NCI-H2171 treated with DMSO at 0.1 percent for 48 hours (cell line): ENCODE measurements at regions not wholly inside any gene's neighbourhood (a gene's known extent, or its start where the extent isn't known, plus 50 kb on each side); places are given as distances from the start of the nearest gene placed in this dataset.

ENCODE experiments used
- DNase-seq: peaks from one replicate; lab custom pipeline; 2025; lab: John Stamatoyannopoulos, UW

DNA sequence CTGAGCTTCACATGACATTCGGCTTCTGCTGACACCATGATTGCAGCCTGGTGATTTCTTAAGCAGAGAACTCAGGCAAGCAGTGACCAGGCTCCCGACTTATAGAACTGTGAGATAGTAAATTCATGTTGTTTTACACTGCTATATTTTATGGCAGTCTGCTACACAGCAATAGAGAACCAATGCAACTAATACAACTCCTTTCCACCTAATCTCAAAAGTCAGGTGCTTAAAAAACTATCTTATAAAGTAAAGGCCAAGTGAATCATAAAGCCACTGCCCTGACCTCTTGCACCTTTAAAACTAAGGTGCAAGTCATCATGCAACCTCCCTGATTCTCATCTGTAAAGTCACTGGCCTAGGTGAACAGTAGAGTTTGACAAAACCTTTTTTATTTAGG, 95.3 kb upstream of the GLS start:
- DNase-seq, result no peak

DNA sequence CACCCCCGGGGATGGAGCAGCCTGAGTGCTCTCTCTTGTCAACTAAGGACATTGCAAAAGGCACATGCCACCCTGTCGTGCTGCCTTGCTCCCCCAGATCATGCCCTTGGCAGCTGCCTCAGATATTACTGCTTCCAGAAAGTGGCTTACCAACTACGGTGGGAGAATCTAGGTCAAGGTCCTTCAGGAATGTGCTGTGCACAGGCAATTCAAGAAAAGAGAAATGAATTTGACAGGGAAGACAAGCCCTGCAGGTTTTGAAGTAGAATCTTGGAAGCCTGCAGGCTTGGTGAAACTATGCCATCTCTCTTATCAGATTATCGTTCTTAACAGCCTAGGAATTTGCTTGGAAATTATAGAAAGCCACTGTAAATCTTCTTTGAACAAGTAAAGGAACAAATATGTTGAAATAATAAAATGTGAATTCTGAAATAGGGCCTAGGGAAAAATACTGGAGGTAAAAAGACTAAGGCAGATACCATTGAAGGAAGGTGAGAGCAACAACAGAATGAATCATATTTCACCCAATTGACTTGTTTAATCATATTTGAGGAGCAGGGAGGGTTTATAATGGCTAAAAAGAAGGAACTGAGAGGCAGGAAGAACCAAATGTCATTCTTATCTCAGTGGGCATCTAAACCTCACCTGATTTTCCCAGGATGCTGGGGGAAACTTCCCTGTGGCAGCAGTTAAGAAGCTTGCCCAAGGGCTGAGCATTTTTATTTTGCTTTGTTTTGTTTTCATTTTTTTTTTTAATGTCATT, 94.0 kb upstream of the GLS start:
- DNase-seq, result no peak

DNA sequence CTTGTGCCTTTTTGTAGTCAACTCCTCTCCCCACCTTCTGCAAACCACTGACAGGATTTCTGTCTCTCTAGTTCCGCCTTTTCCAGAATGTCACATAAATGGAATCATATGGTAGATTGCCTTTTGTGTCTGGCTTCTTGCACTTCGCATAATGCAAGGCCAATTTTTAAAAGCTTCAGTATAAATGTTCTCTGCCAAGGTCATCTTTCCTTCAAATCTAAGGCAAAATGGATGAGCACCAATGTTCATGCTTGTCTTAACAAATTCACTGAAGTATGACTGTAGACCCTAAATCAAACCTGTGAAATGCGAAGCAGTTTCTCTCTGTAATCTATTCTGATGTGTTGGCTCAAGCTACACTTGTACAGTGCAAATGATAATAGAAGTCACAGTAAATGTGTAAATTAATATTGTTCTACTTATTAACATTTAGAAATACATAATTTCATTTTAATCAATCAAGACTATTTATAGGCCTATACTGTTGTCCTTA, 92.8 kb upstream of the GLS start:
- DNase-seq, result no peak

DNA sequence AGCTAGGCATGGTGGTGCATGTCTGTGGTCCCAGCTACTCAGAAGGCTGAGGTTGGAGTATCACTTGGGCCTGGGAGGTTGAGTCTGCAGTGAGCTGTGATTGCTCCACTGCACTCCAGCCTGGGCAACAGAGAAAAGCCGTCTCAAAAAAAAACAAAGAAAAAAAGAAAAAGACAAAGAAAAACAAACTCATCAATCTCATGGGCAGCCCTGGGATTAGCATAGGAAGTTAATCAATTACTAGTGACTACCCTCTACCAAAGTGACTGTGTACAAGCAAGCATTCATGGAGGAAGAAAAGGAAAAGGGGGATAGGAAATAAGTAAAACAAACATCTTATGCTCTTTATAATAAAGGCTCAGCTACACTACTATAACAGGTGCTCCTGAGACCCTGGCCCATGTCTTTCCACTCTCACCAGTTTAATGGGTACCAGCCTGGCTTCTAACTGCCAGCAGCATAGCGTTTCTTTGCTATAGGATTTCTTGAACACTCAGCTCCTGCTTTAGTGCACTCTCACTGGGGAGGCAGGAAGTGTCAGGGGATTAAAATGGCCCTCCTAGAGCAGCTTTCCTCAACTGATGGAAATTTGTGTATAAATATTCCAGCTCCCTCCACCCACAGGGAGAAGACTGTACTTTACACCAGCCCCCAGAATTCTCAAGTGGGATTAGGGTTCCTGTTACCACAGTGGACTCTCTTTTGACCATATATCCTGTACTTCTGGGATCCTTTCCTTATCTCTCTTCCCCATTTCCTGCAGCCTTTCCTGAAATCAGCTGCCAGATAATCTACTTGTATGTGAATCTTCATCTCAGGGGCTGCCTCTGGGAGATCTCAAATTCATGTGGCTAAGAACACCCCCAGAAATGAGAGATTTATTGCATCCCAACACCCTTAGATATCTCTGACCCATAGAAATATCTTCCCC, 91.3 kb upstream of the GLS start:
- no peak for DNase-seq

DNA sequence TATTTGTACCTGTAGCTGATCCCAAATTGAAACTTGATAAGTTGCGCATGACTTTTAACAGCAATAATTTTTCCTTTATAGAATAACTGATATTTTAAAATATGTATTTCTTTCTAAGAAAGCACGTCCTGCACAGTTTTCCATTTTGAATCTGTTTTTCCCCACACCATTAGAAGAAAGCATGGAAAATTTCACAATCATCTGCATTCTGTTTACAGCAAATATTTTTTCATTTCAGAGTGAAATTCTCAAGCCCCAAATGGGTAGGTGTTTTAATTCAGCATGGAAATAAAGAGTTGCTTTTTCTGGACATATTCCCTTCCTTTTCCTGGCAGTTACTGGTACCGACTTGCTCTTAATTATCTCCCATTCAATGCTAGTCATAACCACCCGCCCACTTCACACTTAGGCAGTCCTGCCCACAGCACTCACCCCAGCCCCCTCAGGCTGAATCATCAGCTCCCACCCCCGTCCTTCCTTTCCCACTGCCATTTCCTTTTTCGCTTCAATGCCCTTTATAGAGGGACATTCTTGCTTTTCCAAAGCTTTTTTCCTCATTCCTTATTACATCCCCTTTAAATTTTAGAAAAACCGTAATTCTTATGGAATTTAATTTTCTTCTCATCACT, 89.2 kb upstream of the GLS start:
- DNase-seq, result no peak

DNA sequence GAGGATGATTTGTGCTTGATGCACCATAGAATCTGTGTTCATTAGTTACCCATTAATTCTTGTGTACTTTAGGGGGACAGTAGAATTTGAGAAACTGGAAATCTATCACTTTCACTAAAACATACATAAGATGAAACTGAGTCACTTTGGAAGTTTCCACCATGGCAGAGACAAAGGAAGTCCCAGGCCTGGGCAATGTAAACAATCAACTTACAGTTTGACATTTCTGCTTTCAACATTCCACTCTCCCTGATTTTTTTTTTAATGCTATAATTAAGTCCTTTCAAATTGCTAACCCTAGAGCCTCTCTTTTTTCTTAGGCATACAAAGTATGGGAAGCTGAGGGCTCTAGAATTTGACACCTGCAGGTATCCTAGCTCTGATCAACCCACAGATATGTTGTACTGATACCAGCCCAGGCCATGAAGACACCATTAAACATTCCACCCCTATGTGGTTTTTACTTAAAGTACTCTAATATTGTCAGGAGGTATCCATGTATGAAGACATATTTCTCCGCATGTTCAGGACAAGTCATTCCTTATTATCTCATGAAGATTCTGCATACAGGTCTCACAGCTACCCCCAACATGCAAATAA, 88.5 kb upstream of the GLS start:
- DNase-seq, result no peak

DNA sequence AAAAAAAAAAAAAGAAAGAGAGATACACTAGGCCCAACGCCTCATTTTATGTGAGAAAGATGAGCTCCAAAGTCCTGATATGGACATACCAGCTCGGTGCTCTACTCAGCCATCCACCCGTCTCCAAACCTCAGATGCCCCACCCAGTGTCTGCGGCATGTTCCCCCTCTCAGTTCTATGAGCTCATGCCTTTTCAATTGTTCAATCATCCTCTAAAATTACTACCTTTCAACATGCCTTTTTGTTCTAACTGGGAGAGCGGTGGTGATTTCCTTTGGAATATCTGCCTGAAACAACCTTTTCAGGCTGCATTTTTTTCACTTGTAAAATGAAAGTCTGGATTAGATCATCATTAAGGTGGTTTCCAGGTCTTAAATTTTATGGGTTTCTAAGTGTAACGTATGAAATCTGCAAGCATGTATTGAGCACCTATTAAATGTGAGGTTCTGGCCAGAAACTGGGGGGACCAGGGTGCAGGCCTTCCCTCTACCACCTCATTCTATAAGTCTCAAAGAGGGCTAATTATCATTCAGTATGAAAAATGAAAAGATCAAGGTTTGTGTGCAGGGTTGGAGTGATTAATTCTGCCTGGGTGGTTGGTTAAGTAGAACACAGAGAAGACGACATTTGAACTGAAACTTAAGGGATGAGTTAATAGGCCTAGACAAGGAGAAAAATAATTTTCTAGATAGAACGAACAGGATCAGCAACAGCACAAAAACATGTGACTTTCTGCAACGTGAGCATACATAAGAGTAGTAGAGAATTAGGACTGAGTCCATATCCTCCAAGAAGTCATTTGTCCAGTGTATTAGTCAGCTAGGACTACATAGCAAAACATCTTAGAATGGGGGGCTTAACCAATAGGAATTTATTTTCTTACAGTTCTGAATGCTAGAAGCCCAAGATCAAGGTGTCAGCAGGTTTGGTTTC, 87.4 kb upstream of the GLS start:
- no peak for DNase-seq

DNA sequence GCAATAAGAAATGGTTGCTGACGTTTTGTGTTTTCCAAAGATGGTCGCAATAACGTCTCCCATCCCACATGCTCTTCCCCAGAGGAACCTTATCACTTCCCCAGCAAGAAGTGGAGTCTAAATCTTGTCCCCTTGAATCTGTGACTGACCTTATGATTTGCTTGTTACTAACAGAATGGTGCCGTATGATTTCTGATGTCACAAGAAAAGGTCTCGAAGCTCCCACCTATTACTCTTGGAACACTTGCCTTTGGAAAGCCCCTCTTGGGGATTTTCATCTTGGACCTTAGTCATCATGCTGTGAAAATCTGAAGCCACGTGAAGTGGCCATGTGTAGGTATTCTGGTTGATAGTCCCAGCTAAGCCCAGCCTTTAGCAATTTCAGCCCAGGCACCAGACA, 86.2 kb upstream of the GLS start:
- DNase-seq, result no peak

DNA sequence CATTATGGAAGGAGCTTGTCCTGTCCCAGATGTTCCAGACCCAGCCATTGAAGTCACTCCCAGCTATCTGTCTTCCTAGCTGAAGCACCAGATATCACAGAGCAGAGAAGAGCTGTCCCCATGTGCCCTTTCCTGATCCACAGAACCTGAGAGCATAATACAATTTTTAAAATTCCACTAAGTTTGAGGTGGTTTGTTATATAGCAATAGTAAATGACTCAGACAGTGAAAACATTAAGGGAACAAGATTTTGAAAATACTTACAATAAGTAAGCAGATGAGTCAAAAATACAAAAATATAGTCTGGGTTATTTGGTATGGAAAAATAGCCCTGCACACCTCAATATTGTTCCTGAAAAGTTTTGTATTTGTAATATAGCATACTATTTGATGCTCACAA, 85.8 kb upstream of the GLS start:
- no peak for DNase-seq

DNA sequence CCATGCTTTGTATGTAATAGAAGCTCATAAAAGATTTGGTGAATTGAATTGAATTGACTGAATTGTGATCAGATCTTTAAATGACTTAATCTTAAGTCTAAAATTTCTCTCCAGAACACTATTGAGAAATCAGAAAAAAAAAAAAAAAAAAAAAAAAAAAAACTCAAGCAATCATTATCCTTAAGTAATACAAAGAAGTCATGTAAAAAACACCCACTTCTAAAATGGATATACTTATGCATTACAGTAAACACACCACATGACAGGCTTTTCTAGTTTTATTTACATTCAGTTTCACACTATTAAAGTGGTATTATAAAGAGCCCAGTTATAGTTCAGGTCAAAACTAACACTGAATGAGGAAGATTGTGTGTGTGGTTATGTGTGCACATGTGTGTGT, 84.9 kb upstream of the GLS start:
- DNase-seq, result no peak

DNA sequence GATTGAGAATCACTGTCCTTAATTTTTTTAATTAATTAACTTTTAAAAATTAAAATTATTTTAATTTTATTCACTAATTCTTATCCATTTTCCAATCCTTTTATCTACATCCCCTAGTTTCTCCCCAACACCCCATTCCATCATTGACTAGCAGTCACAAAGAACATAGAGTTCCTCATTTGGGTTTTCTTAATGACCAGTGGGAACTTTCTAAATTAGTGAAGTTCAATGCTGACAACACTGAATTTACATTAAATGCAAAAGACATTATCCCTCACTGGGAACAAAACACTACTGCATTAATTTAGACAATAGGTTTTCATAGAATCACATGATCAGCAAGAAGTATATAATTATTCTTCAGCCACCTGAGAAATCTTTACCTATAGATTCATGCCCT, 80.6 kb upstream of the GLS start:
- no peak for DNase-seq

DNA sequence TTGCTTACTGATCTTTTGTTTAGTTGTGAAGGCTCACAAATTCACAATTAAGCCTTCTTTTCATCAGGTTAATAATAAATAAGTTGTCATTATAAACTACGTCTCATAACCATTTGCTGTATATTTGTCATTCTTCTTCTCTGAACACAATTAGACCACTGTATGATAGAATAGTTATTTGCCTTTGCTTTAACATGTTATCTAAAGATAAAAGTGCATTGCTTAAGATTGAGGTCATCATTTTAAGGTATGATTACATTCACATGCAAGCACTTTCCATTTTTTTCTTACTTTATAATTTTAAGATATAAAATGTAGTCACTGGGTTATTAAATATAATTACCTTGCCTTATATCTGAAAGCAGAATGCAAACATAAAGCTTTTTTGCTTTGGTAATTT, 80.1 kb upstream of the GLS start:
- DNase-seq, result no peak

DNA sequence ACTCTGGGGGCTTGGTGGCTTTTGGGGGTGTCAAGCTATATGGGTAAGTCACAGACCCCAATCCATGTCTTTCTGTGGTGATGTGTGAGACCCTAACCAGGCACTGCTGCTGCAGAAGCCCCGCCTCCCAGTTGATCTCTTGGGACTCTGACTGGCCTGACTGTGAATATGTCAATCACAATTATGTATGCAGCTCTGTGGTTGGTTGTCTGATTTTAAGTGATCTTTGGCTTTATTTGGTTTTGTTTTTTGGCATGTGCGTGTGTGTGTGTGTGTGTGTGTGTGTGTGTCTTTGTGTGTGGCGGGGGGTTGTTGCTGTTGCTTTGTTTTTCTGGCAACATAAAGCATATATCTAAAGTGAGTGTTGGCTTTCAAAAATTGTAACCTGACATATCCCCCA, 78.5 kb upstream of the GLS start:
- no peak for DNase-seq

DNA sequence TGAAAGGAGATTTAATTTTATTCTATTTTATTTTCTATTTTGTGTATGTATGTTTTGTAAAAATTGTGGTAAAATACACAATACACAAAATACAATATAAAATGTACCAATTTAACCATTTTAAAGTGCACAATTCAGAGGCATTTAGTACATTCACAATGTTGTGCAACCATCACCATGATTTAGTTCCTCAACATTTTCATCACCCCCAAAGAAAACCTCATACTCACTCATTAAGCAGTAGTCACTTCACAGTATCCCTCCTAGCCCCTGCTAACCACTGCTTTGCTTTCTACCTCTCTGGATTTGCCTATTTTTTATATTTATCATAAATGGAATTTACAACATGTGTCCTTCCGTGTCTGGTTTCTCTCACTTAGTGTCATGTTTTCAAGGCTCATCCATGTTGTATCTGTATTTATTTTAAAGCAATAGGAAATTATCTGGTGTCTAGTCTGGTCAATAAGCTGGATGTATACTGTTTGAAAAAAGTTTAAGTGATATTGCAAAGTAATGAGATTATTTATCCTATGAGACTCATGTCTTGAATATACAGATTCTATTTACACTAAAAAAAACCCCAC, 77.9 kb upstream of the GLS start:
- DNase-seq, result no peak

DNA sequence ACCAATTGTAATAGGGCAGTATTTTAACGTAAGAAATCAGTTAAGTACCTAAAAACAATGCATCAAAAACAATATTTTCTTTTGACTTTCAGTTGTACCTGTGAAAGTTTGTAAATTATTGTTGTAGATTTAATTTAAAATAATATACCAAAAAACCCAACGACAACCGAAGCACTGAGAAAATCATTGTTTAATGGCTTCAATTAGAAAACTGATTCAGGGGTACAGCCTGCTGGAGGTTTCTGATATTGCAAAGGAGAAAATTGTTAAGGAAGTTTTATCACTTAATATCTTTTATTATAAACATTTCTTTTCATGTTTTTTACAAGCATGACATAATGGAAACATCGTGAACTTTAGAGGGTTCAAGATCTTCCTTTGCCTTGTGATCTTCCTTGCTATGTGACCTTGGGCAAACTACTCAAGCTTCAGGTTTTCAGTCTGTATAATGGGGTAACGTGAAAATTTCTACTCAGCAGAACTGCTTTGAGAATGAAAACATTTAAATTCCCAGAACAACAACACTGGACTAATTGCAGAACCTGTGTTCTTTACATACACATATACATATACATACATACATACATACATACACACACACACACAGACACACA, 76.3 kb upstream of the GLS start:
- DNase-seq, result peak; percentile 13

DNA sequence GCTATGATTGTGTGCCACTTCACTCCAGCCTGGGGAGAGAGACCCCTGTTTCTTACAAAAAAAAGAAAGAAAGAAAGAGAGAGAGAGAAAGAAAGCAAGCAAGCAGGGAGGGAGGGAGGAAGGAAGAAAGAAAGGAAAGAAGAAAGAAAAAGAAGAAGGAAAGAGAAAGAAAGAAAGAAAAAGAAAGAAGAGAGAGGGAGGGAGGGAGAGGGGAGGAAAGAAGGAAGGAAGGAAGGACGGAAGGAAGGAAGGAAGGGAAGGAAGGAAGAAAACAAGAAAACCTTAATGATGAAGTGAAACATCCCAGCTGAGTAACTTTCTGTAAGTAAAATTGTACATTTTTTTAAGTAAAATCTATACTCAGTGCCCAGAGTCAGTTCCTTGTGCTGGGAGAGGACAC, 75.5 kb upstream of the GLS start:
- DNase-seq, result no peak

DNA sequence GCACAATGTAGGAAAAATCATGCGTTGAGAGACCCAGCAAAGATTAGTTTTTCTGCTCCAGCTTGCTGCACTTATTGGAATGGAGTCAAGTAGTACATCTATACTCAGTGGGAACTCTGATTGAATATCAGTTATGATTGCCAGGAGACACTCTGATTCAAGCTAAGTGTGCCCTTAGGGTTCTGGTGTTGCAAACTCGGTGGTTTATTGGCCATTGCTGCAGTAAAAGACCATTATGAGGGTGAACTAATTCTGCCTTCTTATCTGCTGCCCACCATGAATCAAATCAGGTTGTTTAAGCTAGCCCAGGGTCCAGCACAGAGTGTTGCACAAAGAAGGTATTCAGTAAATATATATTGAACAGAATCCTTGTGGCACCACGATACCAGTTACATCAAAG, 74.8 kb upstream of the GLS start:
- DNase-seq, result no peak

DNA sequence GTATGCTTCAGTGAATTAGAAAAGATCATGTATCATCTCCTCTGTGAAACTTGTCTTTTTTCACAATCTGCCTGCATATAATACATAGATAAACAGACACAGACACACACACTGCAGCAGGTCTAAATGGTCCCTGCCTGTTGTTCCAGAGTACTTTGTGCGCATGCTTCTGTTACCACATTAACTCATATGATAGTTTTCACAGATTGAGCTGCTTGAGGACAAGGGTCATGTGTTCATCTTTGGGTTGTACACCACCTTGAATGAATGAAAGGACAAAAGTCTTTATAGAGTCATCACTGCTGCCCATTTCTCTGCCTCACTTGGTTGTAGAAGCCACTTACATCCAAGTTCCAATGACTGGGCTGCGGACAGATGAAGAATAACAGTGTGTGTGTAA, 72.7 kb upstream of the GLS start:
- DNase-seq, result peak; percentile 11

DNA sequence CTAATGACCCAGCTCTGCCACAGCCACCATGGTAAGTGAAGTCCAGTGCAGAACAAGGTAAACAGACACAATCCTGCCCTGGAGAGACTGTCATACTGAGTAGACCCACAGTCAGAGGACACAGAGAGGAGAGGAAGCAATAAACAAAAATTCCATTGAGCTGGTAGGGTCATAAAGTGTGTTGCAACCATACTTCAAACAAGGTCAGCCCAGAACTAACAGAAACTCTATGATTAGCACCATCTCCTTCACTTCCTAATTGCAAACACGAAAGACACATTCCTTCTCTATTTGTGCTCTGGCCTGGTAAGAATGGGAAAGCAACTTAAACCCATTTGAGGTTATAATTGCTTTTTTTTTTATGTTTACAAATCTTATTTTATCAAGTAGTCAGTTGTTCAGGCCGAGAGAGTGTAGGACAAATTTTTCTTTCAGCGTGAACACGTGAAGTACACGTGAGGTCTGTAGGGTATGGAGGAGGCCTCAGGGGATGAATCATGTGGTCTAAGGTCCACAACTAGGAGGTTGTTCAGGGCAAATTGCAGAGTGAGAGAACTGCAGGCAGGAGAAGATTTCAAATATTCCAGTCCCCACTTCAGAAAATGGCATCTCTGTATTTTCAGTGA, 71.4 kb upstream of the GLS start:
- DNase-seq, result no peak
